K562 (cell line): ENCODE measurements at regions not wholly inside any gene's neighbourhood (a gene's known extent, or its start where the extent isn't known, plus 50 kb on each side); places are given as distances from the start of the nearest gene placed in this dataset.

Experiments
- ATF3 ChIP-seq, 2 experiments: fragments of 450-650 bp in 1 of 2; sonication (generic) in 1 of 2; formaldehyde crosslinking in 1 of 2; IDR thresholded peaks in 1 of 2; conservative IDR thresholded peaks in 1 of 2; 2 replicates each; pipeline versions ENCODE4 v1.6.1 to v1.8.1; 2016 to 2023; ENCODE audit warnings: mild to moderate bottlenecking in 2 of 2, moderate library complexity in 2 of 2, inconsistent platforms in 1 of 2, missing genetic modification reagents in 1 of 2
- CEBPB ChIP-seq: fragments of 450-650 bp; IDR thresholded peaks from 2 replicates; pipeline ENCODE4 v1.6.1; 2016; ENCODE audit warnings: missing genetic modification characterization, missing compliant biosample characterization
- CEBPG ChIP-seq, 3 experiments: fragments of 200-800 bp in 1 of 3; sonication (Bioruptor generic) in 1 of 3; sonication (generic) in 1 of 3; formaldehyde crosslinking in 1 of 3; IDR thresholded peaks in 2 of 3; conservative IDR thresholded peaks in 1 of 3; 2 replicates each; pipeline versions ENCODE4 v1.6.1 to v1.8.0; 2016 to 2022; ENCODE audit warnings: missing compliant biosample characterization in 2 of 3, missing genetic modification characterization in 2 of 3, mild to moderate bottlenecking in 1 of 3, missing genetic modification reagents in 1 of 3
- GABPA ChIP-seq: fragments of 200-800 bp; sonication (Bioruptor generic); conservative IDR thresholded peaks from 2 replicates; pipeline ENCODE4 v1.6.1; 2016; ENCODE audit warnings: low read depth, missing genetic modification characterization, missing compliant biosample characterization
- HCFC1 ChIP-seq: IDR thresholded peaks from 2 replicates; pipeline ENCODE4 v1.6.1; 2012; ENCODE audit warnings: low read depth, low read length, improper control_type of control experiment
- ZNF609 ChIP-seq: sonication (generic); formaldehyde crosslinking; IDR thresholded peaks from 2 replicates; pipeline ENCODE4 v1.8.1; 2023; ENCODE audit warnings: missing genetic modification reagents, mild to moderate bottlenecking, borderline replicate concordance

- TF ChIP-seq ZNF609 (no peak), CEBPB (peak; percentile 63), HCFC1 (no peak), ATF3 (IDR thresholded peaks at IDR 0.05) (peak; percentile 88), ATF3 (CRISPR knock-in tag; conservative IDR thresholded peaks at IDR 0.05) (no peak), CEBPG (CRISPR knock-in tag; IDR thresholded peaks at IDR 0.05) (peak; percentile 68), CEBPG (tag; conservative IDR thresholded peaks at IDR 0.05 in 1 of 2, IDR thresholded peaks at IDR 0.05 in 1 of 2) (peak; percentile 50 to 83), GABPA (tag) (0 out of 2 replicates have a peak, but pooled peaks have one; percentile 37)
Observed at GRCh38 chr6:14865531-14866100, 380.3 kb upstream of the JARID2 start (continued).
